Liver (tissue), 8 donors: ENCODE measurements at regions not wholly inside any gene's neighbourhood (a gene's known extent, or its start where the extent isn't known, plus 50 kb on each side); places are given as distances from the start of the nearest gene placed in this dataset.
"Not testable (repeated sequence)": the region's sequence is repeated elsewhere in the genome, so short reads cannot be mapped to it uniquely, and the experiment has no call there.

Experiments
- DNase-seq: peaks from one replicate; pipeline ENCODE4 v3.0.0-alpha.2; 2017; ENCODE audit warnings: low spot score
- H3K27ac ChIP-seq, 2 donors: one replicate each; pipeline ENCODE4 v1.7.0; 2013; ENCODE audit warnings: inconsistent platforms in 2 of 2, low read length in 2 of 2, control low read depth in 1 of 2, low read depth in 1 of 2, mild to moderate bottlenecking in 1 of 2
- H3K27me3 ChIP-seq, 4 donors: one replicate each; pipeline versions ENCODE4 v1.6.1 to v1.7.0; 2013; ENCODE audit warnings: low read length in 3 of 4, inconsistent platforms in 1 of 4, mild to moderate bottlenecking in 1 of 4, moderate library complexity in 1 of 4; ENCODE audit not compliant: control insufficient read depth in 4 of 4, insufficient read depth in 4 of 4
- H3K36me3 ChIP-seq, 4 donors: one replicate each; pipeline versions ENCODE4 v1.6.1 to v1.7.0; 2013; ENCODE audit warnings: low read length in 3 of 4, mild to moderate bottlenecking in 3 of 4, low read depth in 1 of 4, moderate library complexity in 1 of 4; ENCODE audit not compliant: control insufficient read depth in 4 of 4, insufficient read depth in 3 of 4
- H3K4me1 ChIP-seq, 4 donors: one replicate each; pipeline versions ENCODE4 v1.6.1 to v1.7.0; 2013; ENCODE audit warnings: low read length in 3 of 4, mild to moderate bottlenecking in 3 of 4, moderate library complexity in 1 of 4; ENCODE audit not compliant: control insufficient read depth in 4 of 4, insufficient read depth in 4 of 4
- H3K4me3 ChIP-seq, 3 donors: one replicate each; pipeline versions ENCODE4 v1.6.1 to v1.7.0; 2013; ENCODE audit warnings: low read length in 3 of 3, control low read depth in 1 of 3, low read depth in 1 of 3, mild to moderate bottlenecking in 1 of 3
- H3K9ac ChIP-seq, 2 donors: one replicate each; pipeline ENCODE4 v1.7.0; 2013; ENCODE audit warnings: low read length in 2 of 2, mild to moderate bottlenecking in 2 of 2, moderate library complexity in 2 of 2, control low read depth in 1 of 2, low read depth in 1 of 2
- H3K9me3 ChIP-seq, 4 donors: one replicate each; pipeline versions ENCODE4 v1.6.1 to v1.7.0; 2013; ENCODE audit warnings: low read length in 3 of 4; ENCODE audit not compliant: control insufficient read depth in 4 of 4
- ATF3 ChIP-seq: IDR thresholded peaks from 2 replicates; pipeline ENCODE4 v1.6.1; 2016; ENCODE audit warnings: antibody characterized with exemption
- CTCF ChIP-seq: fragments of 150-350 bp; IDR thresholded peaks from 2 replicates; pipeline ENCODE4 v1.5.1; 2017; ENCODE audit warnings: improper control_type of control experiment, low read depth, low read length; ENCODE audit not compliant: missing input control
- EGR1 ChIP-seq, 2 donors: IDR thresholded peaks; 2 replicates each; pipeline ENCODE4 v1.6.1; 2016 to 2018; ENCODE audit warnings: antibody characterized with exemption in 2 of 2, low read depth in 2 of 2
- FOXA1 ChIP-seq: IDR thresholded peaks from 2 replicates; pipeline ENCODE4 v1.6.1; 2016; ENCODE audit warnings: antibody characterized with exemption
- GABPA ChIP-seq, 2 donors: IDR thresholded peaks in 1 of 2; conservative IDR thresholded peaks in 1 of 2; 2 replicates each; pipeline ENCODE4 v1.6.1; 2016; ENCODE audit warnings: antibody characterized with exemption in 2 of 2, mild to moderate bottlenecking in 1 of 2, moderate library complexity in 1 of 2
- HNF4A ChIP-seq, 2 donors: conservative IDR thresholded peaks; 2 replicates each; pipeline ENCODE4 v1.6.1; 2016; ENCODE audit warnings: antibody characterized with exemption in 2 of 2, mild to moderate bottlenecking in 2 of 2
- HNF4G ChIP-seq: IDR thresholded peaks from 2 replicates; pipeline ENCODE4 v1.6.1; 2016; ENCODE audit warnings: antibody characterized with exemption
- NR2F2 ChIP-seq: IDR thresholded peaks from 2 replicates; pipeline ENCODE4 v1.6.1; 2016; ENCODE audit warnings: antibody characterized with exemption
- RAD21 ChIP-seq, 2 donors: IDR thresholded peaks; 2 replicates each; pipeline ENCODE4 v1.6.1; 2016; ENCODE audit warnings: antibody characterized with exemption in 2 of 2, mild to moderate bottlenecking in 2 of 2
- RXRA ChIP-seq, 2 donors: IDR thresholded peaks; 2 replicates each; pipeline ENCODE4 v1.6.1; 2017 to 2018; ENCODE audit warnings: antibody characterized with exemption in 2 of 2, mild to moderate bottlenecking in 1 of 2
- SP1 ChIP-seq: IDR thresholded peaks from 2 replicates; pipeline ENCODE4 v1.6.1; 2018; ENCODE audit warnings: antibody characterized with exemption, mild to moderate bottlenecking
- TAF1 ChIP-seq: conservative IDR thresholded peaks from 2 replicates; pipeline ENCODE4 v1.6.1; 2016; ENCODE audit warnings: antibody characterized with exemption, mild to moderate bottlenecking
- YY1 ChIP-seq: IDR thresholded peaks from 2 replicates; pipeline ENCODE4 v1.6.1; 2016; ENCODE audit warnings: antibody characterized with exemption, mild to moderate bottlenecking
- ZBTB33 ChIP-seq: IDR thresholded peaks from 2 replicates; pipeline ENCODE4 v1.6.1; 2016; ENCODE audit warnings: antibody characterized with exemption
- WGBS: extraction: QIAGEN DNeasy Blood & Tissue Kit; methylation state at CpG from one replicate; pipeline ENCODE4 v1.1.7; 2013; 5-methylcytosine and 5-hydroxymethylcytosine counted together
- TF ChIP-seq, protein P1 (sequence below): IDR thresholded peaks from 2 replicates; pipeline ENCODE4 v1.6.1; 2016; ENCODE audit warnings: antibody characterized with exemption
- donor health status: healthy.
- donor health status: healthy.
- donor health status: healthy.
- donor health status: healthy.
- donor health status: healthy.

- no peaks in the 10 kb centered on the region for H3K4me1 ChIP-seq
These were observed 134.5 kb upstream of the KCNE2 start for GRCh38 chr21:34229353-34229752.

GRCh38 chr21:34233741-34234140 lies 130.1 kb upstream of the KCNE2 start:
- not testable (repeated sequence) for H3K27me3 ChIP-seq, H3K4me1 ChIP-seq, DNase-seq, H3K9ac ChIP-seq, H3K27ac ChIP-seq, H3K9me3 ChIP-seq, H3K4me3 ChIP-seq, H3K36me3 ChIP-seq
- WGBS, result 88% methylated on average over 6 of the region's 6 CpGs

More at GRCh38 chr21:34229353-34229752, 134.5 kb upstream of the KCNE2 start:
- 78% methylated on average over 4 of the region's 4 CpGs for WGBS
- Histone ChIP-seq H3K27ac (no peak overlapping the region), H3K9ac (no peak overlapping the region), H3K27me3 (no peaks in the 10 kb centered on the region), H3K36me3 (no peaks in the 10 kb centered on the region), H3K9me3 (no peaks in the 10 kb centered on the region), H3K4me3 (no peak overlapping the region)
- DNase-seq, result no peak
- TF ChIP-seq RXRA (IDR thresholded peaks at IDR 0.05) (no peak), ATF3 (no peak), HNF4G (no peak), ZBTB33 (no peak), GABPA (IDR thresholded peaks at IDR 0.05 in 1 of 2, conservative IDR thresholded peaks at IDR 0.05 in 1 of 2) (no peak), SP1 (no peak), TAF1 (no peak), CTCF (no peak), YY1 (no peak), HNF4A (conservative IDR thresholded peaks at IDR 0.05) (no peak), NR2F2 (no peak), FOXA1 (no peak)
- TF ChIP-seq, protein P1, sequence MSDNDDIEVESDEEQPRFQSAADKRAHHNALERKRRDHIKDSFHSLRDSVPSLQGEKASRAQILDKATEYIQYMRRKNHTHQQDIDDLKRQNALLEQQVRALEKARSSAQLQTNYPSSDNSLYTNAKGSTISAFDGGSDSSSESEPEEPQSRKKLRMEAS, result no peak

DNA sequence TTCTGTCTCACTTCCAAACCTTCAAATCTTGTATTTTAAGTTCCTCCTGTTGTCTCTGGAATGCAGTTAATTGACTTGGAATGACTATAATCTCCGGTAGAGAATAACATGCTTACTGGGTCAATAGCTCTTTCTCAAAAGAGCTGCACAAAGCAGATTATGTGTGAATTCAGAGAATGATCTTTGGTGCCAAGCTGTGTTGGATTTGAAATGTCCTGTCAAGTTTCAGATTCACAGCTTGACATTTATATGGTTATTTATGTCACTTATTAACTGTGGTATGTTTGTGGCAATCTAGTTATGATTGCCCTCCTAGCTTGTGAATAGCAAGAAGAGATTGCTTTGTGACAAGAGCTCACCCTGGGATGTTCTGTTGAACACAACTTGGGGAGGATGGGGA lies 128.3 kb upstream of the KCNE2 start:
- no peak overlapping the region for H3K4me3 ChIP-seq
- H3K36me3 ChIP-seq, result no peaks in the 10 kb centered on the region
- H3K4me1 ChIP-seq, result no peaks in the 10 kb centered on the region
- 57% methylated on average over 1 of the region's 1 CpG for WGBS
- TF ChIP-seq RXRA (IDR thresholded peaks at IDR 0.05) (no peak), EGR1 (IDR thresholded peaks at IDR 0.05; ENCODE audit: low read depth in 2 of 2) (no peak), RAD21 (IDR thresholded peaks at IDR 0.05) (no peak)
- H3K27me3 ChIP-seq, result no peaks in the 10 kb centered on the region
- H3K9ac ChIP-seq, result no peak overlapping the region
- DNase-seq, result no peak
- H3K9me3 ChIP-seq, result no peaks in the 10 kb centered on the region
- no peak overlapping the region for H3K27ac ChIP-seq
